Caki2 (cell line): ENCODE measurements at regions not wholly inside any gene's neighbourhood (a gene's known extent, or its start where the extent isn't known, plus 50 kb on each side); places are given as distances from the start of the nearest gene placed in this dataset.

ENCODE experiments used
- DNase-seq: peaks from one replicate; pipeline ENCODE4 v3.0.0-alpha.2; 2015; ENCODE audit warnings: low read depth
- in situ Hi-C: cut with HindIII; loops from 2 replicates; pipeline ENCODE4 v1.10.0; 2016; ENCODE audit warnings: low sequenced_read_pairs, low pct_unique_long_range_greater_than_20kb, mixed read lengths

- in situ Hi-C loops: no loop called here
- no peak for DNase-seq
Measured at GRCh38 chr2:83695530-83695929, 763.5 kb downstream of the SUCLG1 start.

- DNase-seq: no peak
- in situ Hi-C loops: no loop called here
Measured at GRCh38 chr2:83695037-83695436, 764.0 kb downstream of the SUCLG1 start.

GRCh38 chr2:83689402-83689801, 769.7 kb downstream of the SUCLG1 start:
- in situ Hi-C loops: no loop called here
- DNase-seq: no peak

- in situ Hi-C loops: no loop called here
- no peak for DNase-seq
Measured at GRCh38 chr2:83686863-83687262, 772.2 kb downstream of the SUCLG1 start.

GRCh38 chr2:83674050-83674449, 785.0 kb downstream of the SUCLG1 start:
- in situ Hi-C loops: no loop called here
- DNase-seq: no peak

- in situ Hi-C loops: no loop called here
- no peak for DNase-seq
Measured at GRCh38 chr2:83665894-83666293, 793.2 kb downstream of the SUCLG1 start.

- DNase-seq: no peak
- in situ Hi-C loops: no loop called here
Measured at GRCh38 chr2:83665154-83665553, 793.9 kb downstream of the SUCLG1 start.

GRCh38 chr2:83661711-83662110, 797.4 kb downstream of the SUCLG1 start:
- no peak for DNase-seq
- in situ Hi-C loops: no loop called here

GRCh38 chr2:83654091-83654611, 804.9 kb downstream of the SUCLG1 start:
- in situ Hi-C loops: no loop called here
- no peak for DNase-seq

- in situ Hi-C loops: no loop called here
- no peak for DNase-seq
Measured at GRCh38 chr2:83650898-83651297, 808.2 kb downstream of the SUCLG1 start.

GRCh38 chr2:83650161-83650560, 808.9 kb downstream of the SUCLG1 start:
- in situ Hi-C loops: no loop called here

GRCh38 chr2:83640506-83640905, 818.6 kb downstream of the SUCLG1 start:
- in situ Hi-C loops: no loop called here
- DNase-seq: no peak

More at GRCh38 chr2:83650161-83650560, 808.9 kb downstream of the SUCLG1 start:
- DNase-seq: no peak

GRCh38 chr2:83633423-83633822, 825.7 kb downstream of the SUCLG1 start:
- DNase-seq: no peak
- in situ Hi-C loops: no loop called here

- in situ Hi-C loops: no loop called here
- DNase-seq: no peak
Measured at GRCh38 chr2:83630351-83630750, 828.7 kb downstream of the SUCLG1 start.

- in situ Hi-C loops: no loop called here
- DNase-seq: no peak
Measured at GRCh38 chr2:83615511-83615910, 843.6 kb downstream of the SUCLG1 start.

GRCh38 chr2:83613178-83613577, 845.9 kb downstream of the SUCLG1 start:
- no peak for DNase-seq
- in situ Hi-C loops: no loop called here

GRCh38 chr2:83602753-83603152, 856.3 kb downstream of the SUCLG1 start:
- in situ Hi-C loops: no loop called here
- no peak for DNase-seq

- in situ Hi-C loops: no loop called here
- no peak for DNase-seq
Measured at GRCh38 chr2:83596592-83597282, 862.3 kb downstream of the SUCLG1 start.

GRCh38 chr2:83595926-83596325, 863.2 kb downstream of the SUCLG1 start:
- DNase-seq: no peak
- in situ Hi-C loops: no loop called here

- in situ Hi-C loops: no loop called here
- no peak for DNase-seq
Measured at GRCh38 chr2:83595121-83595690, 863.9 kb downstream of the SUCLG1 start.
